Stimulated activated effector memory CD8-positive, alpha-beta T cell treated with anti-CD3 and anti-CD28 coated beads, Interleukin-12 subunit alpha, Interleukin-12 subunit beta, amount 100 ng/mL, for 72 hours (primary cell): ENCODE measurements at regions not wholly inside any gene's neighbourhood (a gene's known extent, or its start where the extent isn't known, plus 50 kb on each side); places are given as distances from the start of the nearest gene placed in this dataset.

Experiments
- ATAC-seq: fragments of 150-1000 bp; cut with Tn5 transposase; 2 replicates; pipeline ENCODE4 v1.10.0; 2021
- DNase-seq, 2 donors: peaks; one replicate each; pipeline ENCODE4 v3.0.0; 2021 to 2022; ENCODE audit warnings: low spot score in 2 of 2
- H3K27ac Mint-ChIP-seq: one replicate; pipeline ENCODE4 v1.8.0; 2022; ENCODE audit warnings: mild to moderate bottlenecking, mixed read lengths
- H3K36me3 Mint-ChIP-seq: one replicate; pipeline ENCODE4 v1.8.0; 2022; ENCODE audit warnings: mild to moderate bottlenecking, mixed read lengths
- H3K4me1 Mint-ChIP-seq: one replicate; pipeline ENCODE4 v1.8.0; 2022; ENCODE audit warnings: mixed read lengths
- H3K4me3 Mint-ChIP-seq: one replicate; pipeline ENCODE4 v1.8.0; 2022; ENCODE audit warnings: mild to moderate bottlenecking, mixed read lengths
- H3K9me3 Mint-ChIP-seq: one replicate; pipeline ENCODE4 v1.8.0; 2022; ENCODE audit warnings: mixed read lengths

DNA sequence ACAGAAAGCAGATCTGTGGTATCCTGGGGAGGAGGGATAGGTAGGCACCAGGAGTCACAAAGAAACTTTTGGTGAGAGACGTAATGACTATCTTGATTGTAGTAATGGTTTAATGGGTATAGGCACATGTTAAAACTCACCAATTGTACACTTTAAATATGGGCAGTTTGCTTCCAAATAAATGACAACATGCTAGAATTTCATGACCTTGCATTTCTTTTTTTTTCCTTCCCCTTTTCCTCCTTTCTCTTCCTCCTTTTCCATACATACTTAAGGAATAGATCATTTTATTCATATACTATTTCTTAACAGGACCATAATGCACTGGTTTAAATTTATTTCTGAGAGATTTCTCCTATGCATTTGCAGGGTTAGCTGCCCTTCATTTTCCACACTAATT, 341.8 kb downstream of the TMEM182 start:
- no peak for ATAC-seq
- H3K4me3 Mint-ChIP-seq: no peak overlapping the region
- no peak for DNase-seq
- H3K9me3 Mint-ChIP-seq: no peaks in the 10 kb centered on the region
- no peaks in the 10 kb centered on the region for H3K4me1 Mint-ChIP-seq
- H3K27ac Mint-ChIP-seq: no peak overlapping the region
- no peaks in the 10 kb centered on the region for H3K36me3 Mint-ChIP-seq

- no peaks in the 10 kb centered on the region for H3K36me3 Mint-ChIP-seq
- no peak overlapping the region for H3K4me3 Mint-ChIP-seq
- DNase-seq (no peak), ATAC-seq (no peak)
- no peaks in the 10 kb centered on the region for H3K4me1 Mint-ChIP-seq
- H3K9me3 Mint-ChIP-seq: peaks cover 3% of the 10 kb centered on the region
- no peak overlapping the region for H3K27ac Mint-ChIP-seq
Observed at GRCh38 chr2:103119352-103119751, 357.5 kb downstream of the TMEM182 start.

DNA sequence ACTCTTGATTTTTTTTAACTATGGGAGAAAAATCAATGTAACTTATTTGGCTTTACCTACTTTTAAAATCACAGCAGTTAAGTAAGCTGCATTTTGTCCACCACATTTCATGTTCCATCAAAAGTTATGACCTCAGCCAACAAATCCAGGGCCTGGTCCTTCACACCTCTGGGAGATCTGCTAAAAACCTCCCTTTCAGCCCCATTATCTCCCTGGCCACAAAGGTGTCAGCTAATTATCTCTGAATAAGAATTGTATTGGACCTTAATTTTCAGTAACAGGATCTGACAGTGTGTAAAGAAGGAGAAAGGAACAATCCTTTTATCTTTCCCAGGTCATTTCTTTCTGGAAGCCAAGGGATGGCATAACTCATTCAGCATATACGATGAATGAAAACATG, 359.3 kb downstream of the TMEM182 start:
- DNase-seq: no peak
- no peak for ATAC-seq
- no peaks in the 10 kb centered on the region for H3K36me3 Mint-ChIP-seq
- no peak overlapping the region for H3K4me3 Mint-ChIP-seq
- H3K4me1 Mint-ChIP-seq: no peaks in the 10 kb centered on the region
- H3K9me3 Mint-ChIP-seq: peaks cover 3% of the 10 kb centered on the region
- no peak overlapping the region for H3K27ac Mint-ChIP-seq

GRCh38 chr2:103123516-103123915, 361.7 kb downstream of the TMEM182 start:
- H3K36me3 Mint-ChIP-seq: no peaks in the 10 kb centered on the region

GRCh38 chr2:103130857-103131256, 369.0 kb downstream of the TMEM182 start:
- peaks cover 16% of the 10 kb centered on the region for H3K9me3 Mint-ChIP-seq
- ATAC-seq (no peak), DNase-seq (no peak)
- no peaks in the 10 kb centered on the region for H3K4me1 Mint-ChIP-seq
- no peaks in the 10 kb centered on the region for H3K36me3 Mint-ChIP-seq
- H3K4me3 Mint-ChIP-seq: no peak overlapping the region
- H3K27ac Mint-ChIP-seq: no peak overlapping the region

More at GRCh38 chr2:103123516-103123915, 361.7 kb downstream of the TMEM182 start:
- no peaks in the 10 kb centered on the region for H3K9me3 Mint-ChIP-seq
- ATAC-seq: no peak
- H3K4me1 Mint-ChIP-seq: no peaks in the 10 kb centered on the region
- H3K27ac Mint-ChIP-seq: no peak overlapping the region
- H3K4me3 Mint-ChIP-seq: no peak overlapping the region
- no peak for DNase-seq

DNA sequence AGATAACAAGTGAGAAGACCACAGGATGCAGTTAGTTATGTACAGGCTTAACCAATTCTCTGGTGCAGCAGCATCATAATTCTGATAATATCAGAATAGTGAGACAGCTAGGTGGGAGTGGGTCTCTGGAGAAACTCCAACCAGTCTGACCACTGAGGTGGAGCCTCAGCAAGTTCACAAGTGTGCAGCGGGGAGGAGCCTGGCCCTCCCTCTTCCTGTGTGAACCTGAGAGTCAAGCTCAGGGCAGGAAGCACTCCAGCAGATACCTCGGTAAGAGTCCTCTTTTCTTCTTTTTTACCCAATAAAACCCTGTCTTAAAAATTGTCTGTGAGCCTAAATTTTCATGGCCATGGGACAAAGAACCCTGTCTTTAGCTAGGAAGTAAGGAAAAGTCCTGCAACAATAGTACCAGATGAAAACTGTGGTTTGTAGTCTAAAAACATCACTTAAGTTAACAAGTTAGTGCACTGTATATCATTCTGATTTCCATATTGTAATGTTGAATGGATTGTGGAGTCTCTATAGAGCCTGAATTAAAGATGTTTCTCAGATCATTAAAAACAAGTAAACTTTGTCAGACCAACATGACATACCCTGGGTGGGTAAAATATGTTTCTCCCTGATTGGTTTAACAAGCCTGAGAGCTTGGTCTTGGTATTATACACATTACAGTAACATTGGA, 370.8 kb downstream of the TMEM182 start:
- H3K36me3 Mint-ChIP-seq: no peaks in the 10 kb centered on the region
- H3K27ac Mint-ChIP-seq: no peak overlapping the region
- ATAC-seq (peak; percentile 46), DNase-seq (no peak)
- H3K9me3 Mint-ChIP-seq: peaks cover 18% of the 10 kb centered on the region
- H3K4me1 Mint-ChIP-seq: no peaks in the 10 kb centered on the region
- no peak overlapping the region for H3K4me3 Mint-ChIP-seq

GRCh38 chr2:103135679-103136078, 373.8 kb downstream of the TMEM182 start:
- Mint-ChIP-seq H3K9me3 (peaks cover 22% of the 10 kb centered on the region), H3K36me3 (no peaks in the 10 kb centered on the region), H3K27ac (no peak overlapping the region), H3K4me1 (no peaks in the 10 kb centered on the region), H3K4me3 (no peak overlapping the region)
- ATAC-seq (no peak), DNase-seq (no peak)

DNA sequence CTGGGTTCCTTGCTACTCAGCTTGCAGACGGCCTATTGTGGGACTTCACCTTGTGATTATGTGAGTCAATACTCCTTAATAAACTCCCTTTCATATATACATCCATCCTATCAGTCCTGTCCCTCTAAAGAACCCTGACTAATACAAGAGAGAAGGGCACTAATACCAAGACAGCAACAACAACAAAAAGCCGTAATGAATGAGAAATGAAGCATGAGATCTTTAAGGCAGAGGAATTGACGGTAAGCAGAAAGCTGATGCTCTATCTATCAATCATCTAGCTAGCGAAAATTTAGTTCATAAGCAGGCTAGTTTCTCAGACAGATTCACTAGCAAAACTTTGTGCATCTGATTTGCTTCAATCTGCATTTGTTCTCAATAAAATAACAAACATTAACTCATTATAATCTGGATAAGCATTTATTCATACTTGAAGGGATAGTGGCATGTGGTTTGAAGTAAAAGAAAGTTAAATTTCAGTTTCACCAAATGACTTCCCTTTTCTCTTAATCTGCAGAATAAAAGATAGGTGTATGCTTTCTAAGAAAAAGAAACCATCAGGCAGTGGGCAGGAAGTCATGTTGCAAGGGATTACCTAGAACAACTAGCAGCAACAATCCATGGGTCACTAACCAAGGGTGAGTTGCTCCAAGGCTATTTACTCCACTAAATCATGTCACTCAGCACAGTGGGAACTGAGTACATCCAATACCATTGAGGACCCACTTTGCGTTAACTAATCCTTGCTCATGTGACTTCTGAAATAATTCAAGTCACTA, 376.5 kb downstream of the TMEM182 start:
- ATAC-seq: no peak
- Mint-ChIP-seq H3K4me3 (no peak overlapping the region), H3K27ac (no peak overlapping the region)

DNA sequence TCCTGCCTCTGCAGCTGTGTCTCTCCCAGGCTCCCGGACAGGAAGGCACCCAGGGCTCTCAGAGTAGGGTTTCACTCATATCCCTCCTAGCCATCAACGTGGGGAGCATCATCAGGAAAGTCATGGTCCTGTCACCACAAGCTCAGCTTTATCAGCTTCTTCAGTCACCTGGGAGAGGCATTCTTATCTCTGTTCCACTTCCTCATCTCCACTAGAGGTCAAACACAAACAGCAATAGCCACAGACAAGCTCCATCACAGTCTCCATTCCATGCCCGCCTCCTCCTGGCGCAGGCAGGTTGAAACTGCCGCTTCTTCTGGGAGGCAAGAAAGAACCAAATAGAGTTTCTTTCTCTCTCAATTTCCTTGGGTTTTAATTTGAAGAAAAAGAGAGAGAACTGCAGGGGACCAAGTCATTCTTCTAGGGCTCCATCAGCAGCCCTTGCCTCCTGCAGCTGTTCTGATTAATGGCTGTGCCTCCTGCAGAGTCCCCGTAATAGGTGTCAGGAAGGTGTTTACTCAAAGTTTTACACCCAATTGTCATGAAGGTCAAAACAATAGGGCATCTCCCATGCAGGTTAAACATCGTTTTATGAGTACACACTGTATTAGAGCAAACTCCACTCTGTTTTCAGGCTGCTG, 377.9 kb downstream of the TMEM182 start:
- no peaks in the 10 kb centered on the region for H3K36me3 Mint-ChIP-seq
- peaks cover 18% of the 10 kb centered on the region for H3K9me3 Mint-ChIP-seq
- no peak overlapping the region for H3K27ac Mint-ChIP-seq
- no peaks in the 10 kb centered on the region for H3K4me1 Mint-ChIP-seq
- ATAC-seq: no peak
- no peak for DNase-seq
- no peak overlapping the region for H3K4me3 Mint-ChIP-seq

More for the DNA sequence above, 376.5 kb downstream of the TMEM182 start:
- no peak for DNase-seq
- Mint-ChIP-seq H3K9me3 (peaks cover 18% of the 10 kb centered on the region), H3K4me1 (no peaks in the 10 kb centered on the region), H3K36me3 (no peaks in the 10 kb centered on the region)

- H3K36me3 Mint-ChIP-seq: no peaks in the 10 kb centered on the region
- peaks cover 11% of the 10 kb centered on the region for H3K9me3 Mint-ChIP-seq
- ATAC-seq (no peak), DNase-seq (no peak)
- H3K27ac Mint-ChIP-seq: no peak overlapping the region
- no peak overlapping the region for H3K4me3 Mint-ChIP-seq
- no peaks in the 10 kb centered on the region for H3K4me1 Mint-ChIP-seq
Observed at GRCh38 chr2:103144837-103145236, 383.0 kb downstream of the TMEM182 start.

- no peak overlapping the region for H3K27ac Mint-ChIP-seq
- no peak overlapping the region for H3K4me3 Mint-ChIP-seq
- H3K9me3 Mint-ChIP-seq: peaks cover 11% of the 10 kb centered on the region
- no peak for ATAC-seq
- no peaks in the 10 kb centered on the region for H3K4me1 Mint-ChIP-seq
- H3K36me3 Mint-ChIP-seq: no peaks in the 10 kb centered on the region
- no peak for DNase-seq
Observed at GRCh38 chr2:103145739-103146138, 383.9 kb downstream of the TMEM182 start.

GRCh38 chr2:103151046-103151445, 389.2 kb downstream of the TMEM182 start:
- Mint-ChIP-seq H3K36me3 (no peaks in the 10 kb centered on the region), H3K9me3 (peaks cover 5% of the 10 kb centered on the region), H3K27ac (no peak overlapping the region), H3K4me3 (no peak overlapping the region), H3K4me1 (no peaks in the 10 kb centered on the region)
- DNase-seq: no peak
- ATAC-seq: no peak

- Mint-ChIP-seq H3K36me3 (no peaks in the 10 kb centered on the region), H3K4me1 (no peaks in the 10 kb centered on the region), H3K4me3 (no peak overlapping the region), H3K9me3 (no peaks in the 10 kb centered on the region), H3K27ac (no peak overlapping the region)
- DNase-seq (no peak), ATAC-seq (no peak)
Observed at GRCh38 chr2:103152556-103152955, 390.7 kb downstream of the TMEM182 start.

DNA sequence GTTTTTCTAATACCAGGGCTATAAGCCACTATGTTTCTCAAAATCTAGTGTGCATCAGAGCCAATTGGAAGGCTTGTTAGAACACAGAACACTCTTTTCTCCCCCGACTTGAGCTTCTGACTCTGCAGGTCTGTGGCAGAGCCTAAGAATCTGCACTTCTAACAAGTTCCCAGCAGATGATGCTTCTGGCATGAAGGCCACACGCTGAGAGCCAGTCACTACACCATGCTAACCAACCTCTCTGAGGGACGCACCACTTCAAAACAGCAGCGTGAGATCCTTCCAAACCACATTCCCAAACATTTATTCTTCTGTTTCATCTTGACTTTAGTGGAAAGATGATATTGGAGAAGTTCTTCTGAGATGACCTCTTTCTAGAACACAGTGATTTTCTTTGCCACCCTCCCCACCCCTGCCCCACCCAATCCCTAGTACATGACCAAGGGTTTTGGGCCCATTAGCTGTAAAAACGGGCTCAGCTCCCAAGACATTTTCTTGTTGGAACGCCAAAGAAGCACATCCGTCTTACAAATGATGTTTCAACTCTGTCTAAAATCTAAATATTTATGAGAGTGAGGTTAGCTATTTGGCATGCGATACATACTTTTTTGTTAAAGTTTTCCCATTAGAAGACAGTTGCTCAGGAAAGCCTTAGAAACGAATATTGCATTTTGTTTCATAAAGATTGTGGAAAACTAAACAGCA, 391.9 kb downstream of the TMEM182 start:
- Mint-ChIP-seq H3K4me1 (no peaks in the 10 kb centered on the region), H3K27ac (no peak overlapping the region), H3K4me3 (no peak overlapping the region), H3K36me3 (no peaks in the 10 kb centered on the region), H3K9me3 (no peaks in the 10 kb centered on the region)
- DNase-seq (no peak), ATAC-seq (no peak)

- no peaks in the 10 kb centered on the region for H3K36me3 Mint-ChIP-seq
- no peak for DNase-seq
- H3K27ac Mint-ChIP-seq: no peak overlapping the region
- no peak overlapping the region for H3K4me3 Mint-ChIP-seq
- H3K4me1 Mint-ChIP-seq: no peaks in the 10 kb centered on the region
- ATAC-seq: no peak
- H3K9me3 Mint-ChIP-seq: no peaks in the 10 kb centered on the region
Observed at GRCh38 chr2:103155308-103155707, 393.5 kb downstream of the TMEM182 start.
